Hematopoietic multipotent progenitor cell treated with erythropoietin and hydrocortisone succinate and interleukin-3 and kit ligand, for 15 days (in vitro differentiated cells): ENCODE measurements at regions not wholly inside any gene's neighbourhood (a gene's known extent, or its start where the extent isn't known, plus 50 kb on each side); places are given as distances from the start of the nearest gene placed in this dataset.

ENCODE experiments used
- DNase-seq: peaks from one replicate; pipeline ENCODE4 v3.0.0-alpha.2; 2015; ENCODE audit warnings: low spot score

GRCh38 chr4:57605376-57605775 lies 495.2 kb upstream of the IGFBP7 start:
- DNase-seq: no peak

GRCh38 chr4:57602141-57602540 lies 492.0 kb upstream of the IGFBP7 start:
- no peak for DNase-seq

DNA sequence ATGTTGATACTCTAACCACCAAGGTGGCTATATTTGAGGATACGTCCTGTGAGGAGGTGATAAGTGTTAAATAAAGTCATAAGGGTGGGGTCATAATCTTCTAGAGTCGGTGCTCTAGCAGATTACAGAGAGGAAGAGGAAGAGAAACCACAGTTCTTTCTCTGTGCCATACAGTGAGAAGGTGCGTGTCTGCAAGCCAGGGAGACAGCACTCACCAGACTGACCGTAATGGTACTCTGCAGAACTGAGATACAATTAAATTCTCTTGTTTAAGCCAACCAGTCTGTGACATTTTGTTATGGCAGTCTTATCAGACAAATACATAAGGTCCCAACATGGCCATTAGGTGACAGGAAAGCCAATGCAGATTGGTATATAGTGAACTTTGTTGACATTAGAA lies 480.9 kb upstream of the IGFBP7 start:
- no peak for DNase-seq

GRCh38 chr4:57588557-57588956 lies 478.4 kb upstream of the IGFBP7 start:
- DNase-seq: no peak

DNA sequence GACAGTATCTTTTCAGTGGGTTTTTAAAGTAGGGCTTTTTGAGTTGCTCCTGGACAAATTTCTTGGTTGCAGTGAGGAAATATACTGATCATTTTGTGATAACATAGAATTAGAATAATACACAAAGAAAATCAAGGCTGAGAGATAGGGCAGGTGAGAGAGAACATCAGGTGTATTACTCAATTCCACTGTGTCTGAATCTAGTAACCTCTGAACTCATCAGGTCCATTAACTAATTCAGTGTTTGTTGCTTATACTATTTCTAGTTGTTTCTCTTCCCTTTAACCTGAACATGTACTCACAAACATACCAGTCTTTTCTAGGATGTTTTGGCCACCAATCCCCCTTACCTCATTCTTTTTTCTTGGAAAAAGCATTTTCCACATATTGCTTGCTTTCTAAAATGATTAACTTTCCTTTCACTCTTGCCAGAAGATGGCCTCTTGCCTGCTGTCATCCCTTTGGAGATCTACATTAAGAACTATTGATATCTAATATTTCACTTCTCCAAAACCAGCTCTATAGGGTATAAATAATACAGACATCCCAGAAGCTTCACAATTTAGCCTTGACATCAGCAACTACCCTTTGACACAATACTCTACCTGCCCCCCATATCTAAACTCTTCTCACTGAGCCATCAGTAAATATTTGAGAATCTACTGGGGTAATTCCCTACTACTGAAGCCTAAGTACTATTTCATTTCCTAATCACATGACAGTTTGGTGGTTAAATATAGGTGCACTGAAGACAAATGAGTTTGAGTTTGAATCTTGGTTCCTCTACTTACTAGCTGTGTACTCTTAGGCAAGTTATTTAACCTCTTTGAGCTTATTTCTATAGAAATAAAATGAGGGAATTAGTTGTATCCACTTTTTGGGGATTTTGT lies 470.8 kb upstream of the IGFBP7 start:
- no peak for DNase-seq

GRCh38 chr4:57575426-57575825 lies 465.2 kb upstream of the IGFBP7 start:
- DNase-seq: no peak

DNA sequence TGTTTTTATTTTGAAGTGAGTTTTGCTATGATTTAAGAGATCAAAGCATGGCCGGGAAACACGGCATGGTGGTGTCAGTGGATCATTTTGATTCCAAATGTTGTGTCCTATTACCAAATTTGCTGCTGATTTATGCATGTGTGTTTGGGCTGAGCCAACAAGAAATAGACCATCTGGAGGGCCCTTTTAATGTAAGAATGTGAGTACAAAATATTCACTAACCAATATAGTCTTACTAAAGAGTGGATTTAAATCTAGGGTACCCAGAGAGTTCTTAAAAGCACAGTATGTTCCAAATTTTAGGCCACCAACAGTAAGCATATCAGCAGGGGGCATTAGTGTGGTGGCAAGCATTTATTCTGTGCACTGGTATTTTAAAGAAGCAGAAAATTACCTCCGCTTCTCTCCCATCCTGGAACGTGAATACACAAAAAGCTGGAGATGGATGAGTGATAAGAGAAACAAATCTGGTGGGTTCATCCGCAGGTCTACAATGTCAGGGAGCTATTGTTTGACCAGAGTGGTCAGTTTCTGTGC lies 444.4 kb upstream of the IGFBP7 start:
- no peak for DNase-seq

- DNase-seq: no peak
These were observed 443.5 kb upstream of the IGFBP7 start for GRCh38 chr4:57553728-57554127.

DNA sequence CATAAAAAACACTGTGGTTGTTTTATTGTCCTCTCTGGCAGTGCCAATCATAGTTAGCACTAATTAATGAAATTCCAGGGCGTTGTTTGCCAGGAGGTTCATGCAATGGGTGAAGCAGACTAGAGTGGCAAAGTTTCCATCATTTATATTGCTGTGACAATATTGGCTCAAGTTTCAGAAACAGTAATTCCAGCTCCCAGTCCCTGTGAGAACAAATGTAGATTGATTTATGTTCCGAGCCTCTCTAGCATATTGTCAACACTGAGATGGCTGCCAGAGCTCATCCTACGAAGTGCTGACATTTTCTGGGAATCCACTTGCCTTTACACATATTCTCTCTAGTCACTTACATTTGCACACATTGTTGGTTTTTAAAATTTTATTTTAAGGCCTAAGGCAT lies 440.0 kb upstream of the IGFBP7 start:
- DNase-seq: no peak

DNA sequence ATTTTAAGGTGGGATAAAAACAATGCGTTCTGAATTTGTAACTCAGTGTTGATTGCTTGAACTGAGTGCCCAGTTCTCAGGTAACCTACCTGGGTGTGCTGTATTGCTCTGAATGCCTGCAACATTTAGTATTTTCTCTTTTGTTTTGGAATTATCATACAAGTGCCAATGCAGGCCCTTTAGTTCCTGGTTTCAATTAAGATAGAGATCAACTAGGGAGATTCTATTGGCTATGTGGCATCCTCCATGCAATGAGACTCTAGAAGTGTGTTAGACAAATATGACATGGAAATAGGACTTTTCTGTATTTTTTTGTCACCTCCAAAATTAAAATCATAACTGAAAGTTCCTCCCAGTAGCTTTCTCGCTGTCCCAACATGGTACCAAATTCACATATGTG lies 438.7 kb upstream of the IGFBP7 start:
- no peak for DNase-seq

DNA sequence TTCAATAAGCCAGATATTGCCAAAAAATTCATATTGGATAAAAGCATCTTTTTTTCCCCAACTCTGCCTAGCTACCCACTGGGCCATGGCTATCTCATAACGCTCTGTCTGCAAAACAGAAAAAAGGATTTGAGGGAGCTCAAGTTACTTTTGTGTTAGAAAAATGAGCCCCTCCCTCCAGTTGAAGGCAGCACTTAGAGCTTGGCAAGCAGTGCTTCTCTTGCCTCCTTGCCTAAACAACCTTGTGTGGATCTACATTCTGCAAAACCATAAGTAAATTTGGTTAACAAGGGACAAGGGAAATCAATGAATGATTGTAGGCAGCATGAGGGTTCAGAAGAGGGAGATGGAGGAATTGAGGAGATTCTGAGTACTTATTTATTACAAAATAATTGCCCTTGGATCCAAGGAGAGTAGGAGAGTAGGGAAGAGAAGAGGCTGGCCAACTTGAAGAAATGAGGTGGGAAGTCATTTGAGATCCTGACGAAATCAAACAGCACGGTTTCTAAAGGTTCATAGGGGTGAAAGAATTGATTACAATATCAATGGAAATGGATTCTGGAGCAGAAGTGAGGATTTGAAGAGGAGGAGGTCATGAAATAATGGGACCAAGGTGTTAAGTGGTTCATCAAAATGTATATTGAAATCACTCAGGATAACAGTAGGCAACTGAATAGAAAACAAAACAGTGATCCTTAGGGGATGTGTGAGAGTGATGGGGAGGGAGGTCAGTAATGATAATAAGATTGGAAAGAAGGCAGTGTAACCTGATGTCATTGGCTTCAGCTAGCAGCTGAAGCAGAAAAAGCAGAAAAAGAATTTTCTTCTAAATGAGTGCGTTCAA lies 434.8 kb upstream of the IGFBP7 start:
- DNase-seq: no peak

DNA sequence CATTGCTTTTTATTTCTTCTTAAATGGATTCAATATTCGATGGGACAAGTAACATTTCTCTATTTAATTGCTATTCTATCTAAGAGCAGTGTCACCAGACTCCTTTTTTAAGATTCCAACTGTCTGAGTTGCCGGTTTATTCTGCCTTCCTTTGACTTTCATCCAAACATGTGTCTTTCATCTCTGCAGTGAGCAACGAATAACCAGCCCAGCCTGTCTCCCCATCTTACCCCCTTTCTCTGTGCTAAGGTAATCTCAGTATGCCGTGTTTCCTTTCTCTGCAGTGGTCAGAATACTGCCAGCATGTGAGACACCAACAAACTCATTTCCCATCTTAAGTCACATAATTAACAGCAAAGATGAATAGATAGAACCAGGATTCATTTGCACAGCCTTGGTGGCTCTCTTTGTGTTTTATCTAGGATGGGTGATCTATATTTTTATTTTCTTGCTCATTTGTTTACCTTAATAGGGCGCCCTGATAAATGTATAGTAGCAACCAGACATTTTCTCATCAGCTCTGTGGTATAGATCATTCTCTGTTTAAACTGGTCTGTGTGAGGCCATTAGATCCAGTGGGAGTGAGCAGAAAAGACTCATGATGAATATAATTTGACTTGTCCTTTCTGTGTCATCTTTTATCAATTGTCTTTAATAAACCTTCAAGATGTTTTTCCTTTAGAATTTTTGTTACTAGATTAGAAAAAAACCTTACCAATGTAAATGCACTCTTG lies 394.8 kb upstream of the IGFBP7 start:
- no peak for DNase-seq

GRCh38 chr4:57504139-57504538 lies 394.0 kb upstream of the IGFBP7 start:
- DNase-seq: no peak

DNA sequence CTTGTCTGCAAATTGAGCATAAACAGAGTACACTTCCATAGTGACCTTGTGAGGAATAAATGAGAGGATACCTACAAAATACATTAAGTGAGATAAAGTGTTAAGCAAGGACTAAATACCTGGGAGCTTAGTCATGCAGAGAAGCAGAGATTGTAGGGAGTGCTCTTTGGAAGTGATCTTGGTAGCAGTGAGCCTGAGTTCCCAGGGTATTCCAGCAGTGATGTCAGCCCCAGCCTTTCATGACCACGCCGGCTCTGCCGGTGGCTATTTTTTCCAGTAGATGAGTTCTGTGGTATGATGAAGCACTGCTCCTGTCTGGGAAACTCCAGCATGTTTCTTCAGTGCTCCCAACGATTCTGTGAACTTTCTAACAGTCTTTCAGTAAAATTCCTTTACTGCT lies 391.5 kb upstream of the IGFBP7 start:
- no peak for DNase-seq

DNA sequence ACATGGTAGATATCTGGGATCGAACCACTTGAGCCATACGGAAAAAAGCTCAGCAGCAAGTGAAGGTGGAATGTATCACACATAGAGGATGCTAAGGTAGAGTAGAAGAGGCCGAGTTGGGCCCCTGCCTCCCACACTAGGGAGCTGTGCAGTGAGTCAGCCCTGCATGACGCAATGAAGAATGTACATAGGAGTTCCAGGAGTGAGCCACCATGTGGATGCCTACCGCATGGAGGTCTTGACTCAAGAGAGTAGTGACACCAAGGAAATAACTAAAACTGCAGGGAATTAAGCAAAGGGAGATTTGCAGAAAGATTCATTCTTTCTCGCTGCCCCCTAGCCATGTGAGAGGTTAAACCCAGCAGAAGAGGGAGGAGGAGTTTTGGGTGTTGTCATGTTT lies 389.6 kb upstream of the IGFBP7 start:
- DNase-seq: no peak

- no peak for DNase-seq
These were observed 388.1 kb upstream of the IGFBP7 start for GRCh38 chr4:57498251-57498650.

GRCh38 chr4:57496697-57497471 lies 386.7 kb upstream of the IGFBP7 start:
- DNase-seq: no peak

DNA sequence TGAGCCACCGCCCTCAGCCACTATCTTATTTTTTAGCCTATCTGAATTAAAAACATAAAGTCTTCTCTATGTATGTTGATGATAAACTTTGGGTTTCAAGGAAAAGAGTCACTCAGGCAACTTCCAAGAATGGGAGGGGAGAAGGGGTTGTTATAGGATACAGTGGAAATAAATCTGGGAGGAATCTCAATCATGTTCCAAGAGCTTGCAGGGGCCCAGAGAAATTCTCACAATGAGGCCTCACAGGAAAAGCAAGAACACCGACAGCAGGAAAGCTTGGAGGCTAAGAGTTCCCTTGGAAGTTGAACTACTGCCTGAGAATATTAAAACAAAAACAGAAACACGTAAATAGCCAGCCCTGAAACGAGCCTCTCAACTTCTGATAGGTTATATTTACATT lies 384.6 kb upstream of the IGFBP7 start:
- no peak for DNase-seq

- DNase-seq: no peak
These were observed 382.2 kb upstream of the IGFBP7 start for GRCh38 chr4:57492251-57492878.

DNA sequence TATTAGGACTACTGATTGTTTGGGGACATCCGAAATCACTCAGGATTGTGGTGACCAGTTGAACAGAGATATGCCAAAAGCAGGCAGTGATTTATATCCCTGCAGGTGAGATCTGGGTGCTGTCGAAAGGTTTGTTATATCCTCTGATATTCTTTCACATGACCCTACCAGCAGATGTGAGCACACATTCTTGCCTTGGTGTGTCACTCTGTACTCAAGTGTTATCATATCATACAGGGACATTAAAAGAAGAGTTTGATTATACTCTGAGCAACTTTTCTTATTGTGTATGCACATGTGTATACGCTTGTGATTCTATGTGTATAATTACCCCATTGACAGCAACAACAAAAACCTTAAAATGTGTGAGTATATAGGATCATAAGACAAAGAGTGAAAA lies 381.2 kb upstream of the IGFBP7 start:
- DNase-seq: no peak
